GM19023 (cell line): ENCODE measurements at regions not wholly inside any gene's neighbourhood (a gene's known extent, or its start where the extent isn't known, plus 50 kb on each side); places are given as distances from the start of the nearest gene placed in this dataset.

Experiments used
- ATAC-seq: cut with Tn5 transposase; IDR thresholded peaks from one replicate; pipeline ENCODE4 v1.9.1; 2021; ENCODE audit warnings: mild to moderate bottlenecking, moderate library complexity; ENCODE audit not compliant: unreplicated experiment

DNA sequence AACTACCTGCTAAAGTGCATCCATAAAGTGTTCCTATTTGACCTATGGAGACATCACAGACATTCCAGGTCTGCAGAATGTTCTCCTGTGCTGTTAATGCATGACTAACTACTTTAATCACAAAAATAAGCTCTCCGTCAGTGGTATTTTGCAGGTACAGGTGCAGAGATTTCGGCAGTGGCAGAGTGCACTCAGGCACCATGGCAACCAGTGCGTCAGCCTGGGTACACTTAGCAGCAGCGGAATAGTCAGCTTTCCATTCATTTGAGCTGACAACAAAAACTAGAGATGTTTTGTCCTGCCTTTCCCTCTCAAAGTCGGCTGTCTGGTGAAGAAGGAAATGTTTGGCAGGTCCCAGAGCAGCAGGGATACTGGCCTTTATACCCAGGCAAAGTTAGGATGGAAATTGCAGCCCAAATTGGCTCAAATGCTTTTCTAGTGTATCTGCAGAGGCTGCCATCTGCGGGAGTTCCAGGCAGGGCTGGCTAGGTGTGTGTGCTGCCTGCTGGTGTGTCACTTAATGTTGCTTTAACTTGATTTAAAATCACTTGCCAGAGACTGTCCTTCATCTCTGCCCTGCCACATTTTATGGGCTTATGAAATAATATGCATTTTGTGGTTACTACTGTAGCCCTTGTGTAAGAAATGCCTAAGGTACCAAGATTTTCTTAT is 195.8 kb downstream of the RAP2A start:
- ATAC-seq: no peak

DNA sequence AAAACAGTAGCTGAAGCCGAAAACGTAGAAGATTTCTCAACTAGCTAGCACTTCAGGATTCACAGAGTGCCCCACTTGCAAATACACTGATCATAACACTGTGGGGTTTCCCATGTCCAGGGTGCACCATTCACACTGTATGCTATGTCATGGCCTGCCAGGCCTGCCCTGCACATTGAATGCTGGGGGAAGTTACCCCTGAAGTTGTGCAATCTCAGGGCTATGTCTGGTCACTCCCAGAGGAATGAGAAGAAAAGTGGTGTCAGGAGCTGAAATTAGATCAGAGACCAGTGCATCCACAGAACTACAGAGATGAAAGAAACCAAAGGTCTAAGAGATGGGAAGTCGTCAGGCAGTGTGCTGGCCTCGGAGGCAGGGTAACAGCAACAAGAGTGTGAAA is 196.8 kb downstream of the RAP2A start:
- no peak for ATAC-seq

DNA sequence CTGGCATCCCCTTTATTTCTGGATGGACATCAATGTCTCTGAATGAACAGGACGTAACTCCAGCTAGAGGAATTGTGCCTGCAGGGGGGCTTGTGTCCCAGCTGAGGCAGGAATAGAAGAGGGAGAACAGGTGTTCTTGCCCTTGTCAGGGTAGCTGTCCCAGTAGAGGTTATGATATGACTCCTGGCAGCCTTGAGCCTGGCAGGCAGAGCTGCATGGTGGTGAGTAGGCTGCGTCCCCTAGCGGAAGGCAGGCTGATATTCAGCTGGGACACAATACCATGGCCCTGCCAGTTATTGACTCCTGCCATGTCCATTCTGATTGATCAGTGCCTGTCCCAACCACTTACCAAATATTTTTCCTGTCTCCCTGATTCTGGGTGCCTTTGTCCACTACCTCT is 197.2 kb downstream of the RAP2A start:
- ATAC-seq: no peak

DNA sequence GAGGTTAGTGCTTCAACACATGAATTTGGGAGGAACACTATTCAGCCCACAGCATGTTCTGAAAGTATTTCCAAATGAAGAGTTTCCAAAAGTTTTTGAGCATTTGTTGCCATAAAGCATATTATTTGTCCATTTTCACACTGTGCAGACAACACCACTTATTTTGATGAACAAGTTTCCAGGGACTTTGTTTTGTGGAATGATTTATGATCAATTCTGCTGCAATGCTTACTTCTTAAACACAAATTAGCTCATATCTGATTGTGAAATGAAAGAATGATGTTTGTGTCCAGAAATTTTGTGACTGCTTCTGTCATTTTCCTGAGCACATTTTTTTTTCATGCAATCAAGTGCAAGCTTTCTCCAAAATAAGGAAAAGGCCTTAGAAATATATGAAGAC is 205.3 kb downstream of the RAP2A start:
- ATAC-seq: no peak

DNA sequence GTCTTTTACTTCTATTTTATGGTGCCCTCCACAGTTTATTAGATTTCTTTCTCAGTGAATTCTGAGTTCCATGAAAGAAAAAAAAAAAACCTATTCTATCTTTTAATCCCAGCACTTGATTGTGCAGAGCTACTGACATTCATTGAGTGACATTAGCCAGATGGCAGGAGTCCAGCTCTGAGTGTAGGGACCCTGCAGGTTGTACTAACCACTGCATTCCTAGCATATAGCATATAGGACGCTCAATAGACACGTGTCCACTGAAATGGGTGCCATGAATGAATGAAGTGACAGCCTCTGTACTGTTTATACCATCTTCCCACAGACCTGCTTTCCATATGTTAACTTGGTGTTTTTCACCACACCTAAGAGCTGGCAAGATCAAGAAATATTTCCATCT is 206.3 kb downstream of the RAP2A start:
- no peak for ATAC-seq

DNA sequence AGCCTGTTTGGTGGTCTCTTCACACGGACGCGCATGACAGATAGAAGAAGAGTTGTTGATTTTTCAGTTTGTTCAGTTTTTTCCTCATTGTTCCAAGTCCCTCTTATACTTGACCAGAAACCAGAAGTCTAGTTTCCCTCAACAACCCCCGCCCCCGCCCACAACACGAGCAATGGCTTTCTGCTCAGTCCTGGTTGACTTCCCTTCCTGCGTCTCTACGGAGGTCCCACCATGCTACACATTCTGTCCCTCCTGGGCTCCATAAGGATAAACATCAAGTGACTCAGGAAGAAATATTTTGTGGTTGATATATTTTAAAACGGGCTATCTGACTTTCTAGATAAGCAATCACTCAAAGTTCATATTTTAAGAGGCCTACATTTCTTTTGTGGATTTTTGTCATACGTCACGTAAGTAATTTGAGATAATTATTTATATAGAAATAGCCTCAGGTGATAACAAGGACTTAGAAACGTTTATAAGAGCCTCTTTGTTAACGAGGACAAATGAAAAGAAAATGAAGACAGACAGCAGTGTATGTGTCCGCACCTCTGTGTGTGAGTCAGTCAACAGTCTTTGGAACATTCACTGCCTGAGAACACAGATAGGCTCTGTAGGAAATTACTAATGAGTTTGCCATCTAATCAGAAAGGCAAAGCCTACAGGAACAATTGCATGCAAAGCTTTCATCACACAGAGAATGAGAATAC is 214.4 kb downstream of the RAP2A start:
- no peak for ATAC-seq

DNA sequence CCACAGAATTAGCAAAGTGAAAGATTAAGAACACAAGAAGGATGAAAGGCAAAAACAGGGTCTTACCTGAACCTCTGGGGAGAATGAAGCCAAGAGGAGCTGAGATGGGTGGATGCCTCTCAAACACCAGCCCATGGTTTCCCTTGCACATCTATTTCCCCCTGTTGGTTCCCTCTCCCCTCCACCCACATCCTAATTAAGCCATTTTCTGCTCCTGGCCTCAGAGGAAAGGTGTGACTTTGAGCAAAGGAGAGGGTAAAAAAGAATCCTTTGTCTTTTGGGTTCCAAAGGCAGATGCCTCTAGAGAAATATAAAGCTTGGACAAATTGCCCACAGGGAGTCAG is 214.9 kb downstream of the RAP2A start:
- ATAC-seq: no peak

DNA sequence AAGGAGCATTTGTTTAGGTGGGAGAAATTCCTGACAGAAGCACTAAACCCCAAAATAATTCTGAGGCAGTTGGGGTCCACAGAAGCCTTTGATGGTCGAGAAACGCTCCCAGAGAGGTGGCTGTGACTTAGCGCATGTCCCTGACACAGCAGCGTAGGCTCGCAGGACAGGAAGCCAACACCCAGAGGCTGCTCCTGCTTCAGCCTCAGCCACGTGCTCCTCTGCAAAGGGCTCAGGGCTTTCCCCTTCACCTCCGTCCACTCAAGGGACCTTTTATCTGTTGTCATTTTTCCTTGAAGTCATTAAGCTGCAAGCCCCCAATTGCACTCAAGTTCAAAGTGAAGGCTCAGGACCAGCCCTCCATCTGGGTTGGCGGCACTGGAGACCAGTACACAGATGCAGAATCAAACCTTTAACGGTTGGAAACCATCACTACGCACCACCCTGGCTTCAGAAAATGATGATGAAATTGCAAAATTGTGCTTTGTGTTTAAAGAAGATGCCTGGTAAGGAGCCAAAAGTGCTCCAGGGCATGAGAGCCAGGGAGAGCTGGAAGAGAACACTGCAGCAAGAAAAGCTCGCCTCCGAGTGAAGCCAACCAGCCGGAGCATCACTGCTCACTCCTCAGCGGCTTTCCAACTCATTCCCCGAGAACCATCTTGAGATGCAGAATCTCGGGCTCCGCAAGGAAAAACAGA is 219.6 kb downstream of the RAP2A start:
- no peak for ATAC-seq

DNA sequence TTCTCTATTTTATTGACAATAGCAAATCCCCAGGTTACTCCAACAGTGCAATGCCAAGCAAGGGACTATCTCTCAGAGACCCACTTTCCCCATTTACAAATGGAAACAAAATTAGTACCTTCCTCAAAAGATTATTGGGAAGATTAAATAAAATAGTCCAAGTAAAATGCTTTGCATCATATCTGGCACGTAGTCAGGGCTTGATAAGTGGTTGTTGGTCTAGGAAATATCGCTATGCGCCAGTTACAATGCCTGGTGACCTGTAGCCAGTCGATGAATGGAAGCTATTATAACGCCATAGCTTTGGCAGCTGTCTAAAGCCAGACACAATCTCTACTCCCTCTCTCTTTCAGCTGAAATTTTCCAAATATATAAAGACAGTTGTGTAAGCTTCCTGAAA is 220.3 kb downstream of the RAP2A start:
- no peak for ATAC-seq

DNA sequence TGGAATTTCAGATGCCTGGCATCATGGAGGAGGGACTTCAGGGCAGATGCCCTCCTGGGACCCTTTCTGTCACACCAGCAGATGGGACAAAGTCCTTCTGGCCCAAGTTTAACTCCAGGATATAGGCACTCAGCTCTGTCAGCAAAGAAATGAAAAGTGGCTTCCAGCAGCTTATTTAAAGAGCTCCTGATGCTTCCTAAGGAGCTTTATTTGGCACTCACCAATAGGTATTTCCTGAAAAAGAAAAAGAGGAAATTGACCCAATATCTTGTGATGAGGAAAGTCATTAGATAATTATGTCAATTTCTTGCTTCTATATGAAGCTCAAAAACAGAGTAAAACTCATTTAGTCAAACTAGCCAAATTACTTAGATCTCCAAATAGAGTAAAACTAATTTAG is 224.6 kb downstream of the RAP2A start:
- no peak for ATAC-seq

DNA sequence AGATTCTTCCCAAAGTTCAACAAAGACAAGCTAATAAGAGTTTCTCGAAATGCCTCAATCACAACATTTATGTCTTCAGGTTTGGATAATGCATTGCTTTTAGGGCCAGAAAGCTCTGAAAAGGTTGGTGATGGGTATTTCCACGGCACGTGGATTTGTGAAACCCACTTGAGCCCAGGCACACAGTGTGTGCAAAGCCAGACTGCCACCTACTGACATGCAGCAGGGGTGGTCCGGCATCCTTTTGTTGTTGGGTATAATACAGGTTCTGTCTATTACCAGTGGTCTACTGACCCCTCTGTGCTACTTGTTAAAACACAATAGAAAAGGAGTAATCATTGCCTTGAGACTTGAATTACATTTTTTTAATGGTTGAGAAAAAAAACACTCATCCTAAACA is 225.6 kb downstream of the RAP2A start:
- no peak for ATAC-seq

DNA sequence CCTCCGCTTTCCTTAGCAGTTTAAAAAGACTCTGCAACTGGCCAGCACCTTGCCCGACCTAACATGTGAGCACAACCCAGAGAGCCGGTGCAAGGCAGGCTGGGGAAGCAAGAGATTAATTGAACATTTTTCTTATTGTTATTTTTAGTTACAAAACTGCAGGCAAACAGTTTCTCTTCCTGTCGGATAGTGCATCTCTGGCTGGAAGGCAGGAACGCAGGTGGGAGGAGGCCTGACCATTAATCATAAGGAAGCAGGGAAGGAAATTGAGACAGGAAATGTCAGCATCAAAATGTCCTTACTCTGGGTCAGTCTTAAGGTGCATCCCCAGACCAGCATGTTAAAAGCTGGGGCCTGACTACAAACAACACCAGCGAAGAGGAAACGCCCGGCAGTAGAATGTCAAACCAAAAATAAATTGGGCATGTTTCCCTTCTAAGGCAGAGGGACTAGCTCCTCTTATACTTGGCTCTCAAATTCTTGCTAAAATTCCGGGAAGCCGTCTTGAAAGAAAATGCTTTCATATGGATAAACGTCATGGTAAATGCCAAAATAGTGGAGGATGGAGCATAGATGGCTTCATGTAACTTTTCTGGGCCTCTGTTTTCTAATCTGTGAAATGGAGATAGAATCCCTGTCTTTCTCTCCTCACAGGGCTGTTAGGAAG is 226.8 kb downstream of the RAP2A start:
- ATAC-seq: no peak

DNA sequence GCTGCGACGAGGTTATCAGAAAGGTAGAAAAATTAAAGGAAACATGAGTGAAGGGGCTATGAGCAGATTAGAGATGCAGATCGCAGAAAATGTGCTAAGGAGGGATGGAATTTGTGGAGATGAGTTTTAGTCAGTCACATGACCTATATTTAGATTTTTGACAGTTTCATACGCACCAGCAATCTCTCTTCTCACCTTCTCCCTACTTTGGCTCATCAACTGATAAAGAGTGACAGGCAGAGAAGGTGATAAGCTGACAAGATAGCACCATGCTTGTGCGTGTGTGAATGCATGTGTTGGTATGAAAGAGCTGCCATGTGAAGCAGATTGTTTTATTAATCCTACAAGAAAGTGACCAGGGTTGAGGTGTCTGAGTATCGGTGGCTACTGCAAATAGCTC is 252.6 kb downstream of the RAP2A start:
- no peak for ATAC-seq

DNA sequence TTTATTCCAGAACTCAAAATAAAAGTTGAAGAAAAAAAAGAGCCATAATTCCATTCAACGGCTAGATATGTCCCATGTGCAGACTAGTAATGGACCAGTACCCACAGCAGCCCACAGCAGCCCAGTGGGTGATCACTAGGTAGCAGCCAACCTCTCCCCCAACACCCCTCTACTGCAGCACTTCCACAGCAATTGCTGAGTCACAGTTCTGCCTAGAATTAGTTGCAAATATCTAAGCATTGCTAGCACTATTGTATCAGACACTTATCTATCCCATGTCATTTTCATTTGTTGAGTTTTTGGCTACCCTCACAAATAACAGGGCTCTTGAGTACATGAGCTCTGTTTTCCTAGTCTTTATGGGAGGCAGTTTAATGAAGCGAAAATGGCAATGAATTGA is 258.7 kb downstream of the RAP2A start:
- no peak for ATAC-seq

DNA sequence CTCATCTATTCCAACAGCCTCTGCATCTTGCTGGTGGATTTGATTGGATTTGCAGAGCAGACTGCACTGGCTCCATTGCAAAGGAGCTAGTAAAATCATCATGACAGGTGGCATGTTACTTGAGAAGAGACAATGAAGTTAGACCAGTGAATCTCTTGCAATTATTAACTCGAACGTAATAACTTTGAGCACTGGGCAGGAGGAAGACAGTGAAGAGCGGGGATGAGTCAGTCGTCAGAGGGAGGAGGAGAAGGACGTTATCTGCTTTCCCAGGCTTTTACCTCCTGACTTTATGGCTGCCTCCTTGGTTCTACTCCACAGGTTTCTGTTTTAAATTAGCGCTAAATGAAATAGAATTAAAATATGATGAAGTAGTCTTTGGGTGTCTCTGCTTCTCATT is 257.8 kb upstream of the IPO5 start:
- no peak for ATAC-seq

DNA sequence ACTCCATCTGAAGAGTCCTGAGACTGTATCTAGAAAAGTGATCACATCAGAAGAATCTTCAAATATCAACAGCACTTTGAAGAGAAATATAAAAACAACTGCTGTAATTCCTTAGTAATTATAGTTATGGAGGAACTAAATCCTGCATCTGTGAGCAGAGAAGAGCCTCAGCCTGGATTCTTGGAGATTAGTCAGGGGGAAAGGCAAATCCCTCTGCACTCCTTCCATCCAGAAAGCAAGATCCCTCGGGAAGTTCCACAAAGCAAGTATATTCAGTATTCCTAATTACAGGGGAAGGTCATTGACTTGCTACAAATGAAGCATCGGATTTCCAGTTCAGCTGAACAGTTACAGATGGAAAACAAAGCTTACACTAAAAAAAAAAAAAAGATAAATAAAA is 256.6 kb upstream of the IPO5 start:
- no peak for ATAC-seq

DNA sequence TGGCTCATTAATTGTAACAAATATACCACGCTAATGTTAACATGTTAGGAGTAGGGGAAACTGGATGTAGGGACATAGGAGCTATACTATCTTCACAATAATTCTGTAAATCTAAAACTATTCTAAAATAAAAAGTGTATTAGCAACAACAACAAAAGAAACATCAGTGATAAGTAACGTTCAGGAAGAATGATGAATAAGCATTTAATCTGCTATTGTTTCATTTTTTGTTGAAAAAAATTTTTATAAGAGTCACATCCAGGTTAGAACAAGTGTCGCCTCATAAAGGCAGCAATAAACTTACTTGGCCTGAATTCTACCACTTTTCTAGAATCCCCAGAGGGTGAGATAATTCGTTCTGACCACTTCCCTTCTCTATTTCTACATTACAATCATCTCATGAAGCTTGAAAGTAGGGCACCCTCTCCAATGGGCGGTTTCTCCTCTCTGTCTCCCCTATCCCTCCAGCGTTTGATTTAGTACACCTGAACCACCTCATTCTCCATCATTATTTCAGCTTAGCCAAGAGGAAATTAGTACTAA is 253.1 kb upstream of the IPO5 start:
- ATAC-seq: no peak

DNA sequence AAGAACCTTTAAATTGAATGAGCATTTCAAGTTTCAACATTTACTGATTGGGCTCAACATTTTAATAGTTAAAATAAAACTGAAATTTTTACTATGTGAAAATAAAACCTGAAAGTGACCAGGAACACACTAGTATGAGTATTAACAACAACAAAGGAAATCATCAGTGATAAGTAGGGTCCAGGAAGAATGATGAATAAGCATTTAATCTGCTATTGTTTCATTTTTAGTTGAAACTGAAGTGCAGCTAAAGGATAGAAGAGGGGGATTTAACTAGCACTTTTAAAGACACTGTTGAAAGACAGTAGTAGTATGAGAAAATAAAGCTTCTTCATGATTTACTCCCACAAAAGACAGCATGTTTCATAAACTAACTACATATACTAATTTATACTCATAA is 250.9 kb upstream of the IPO5 start:
- no peak for ATAC-seq

DNA sequence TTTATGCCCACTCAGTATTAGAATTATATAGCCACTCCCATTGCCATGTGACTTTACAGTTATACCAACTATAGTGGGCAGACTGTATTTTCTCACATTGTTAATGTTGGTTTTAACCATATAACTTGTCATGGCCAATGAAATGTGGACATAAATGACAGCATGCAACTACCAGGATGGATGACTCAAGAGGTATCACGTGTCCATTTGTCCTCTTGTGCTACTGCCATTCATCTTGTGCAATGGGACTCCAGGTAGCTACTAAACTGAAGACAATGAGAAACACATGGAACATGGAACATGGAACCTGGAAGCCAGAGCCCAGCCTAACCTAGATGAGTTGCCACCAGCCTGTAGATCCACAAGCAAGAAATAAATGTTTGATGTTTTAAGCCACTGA is 242.7 kb upstream of the IPO5 start:
- no peak for ATAC-seq

DNA sequence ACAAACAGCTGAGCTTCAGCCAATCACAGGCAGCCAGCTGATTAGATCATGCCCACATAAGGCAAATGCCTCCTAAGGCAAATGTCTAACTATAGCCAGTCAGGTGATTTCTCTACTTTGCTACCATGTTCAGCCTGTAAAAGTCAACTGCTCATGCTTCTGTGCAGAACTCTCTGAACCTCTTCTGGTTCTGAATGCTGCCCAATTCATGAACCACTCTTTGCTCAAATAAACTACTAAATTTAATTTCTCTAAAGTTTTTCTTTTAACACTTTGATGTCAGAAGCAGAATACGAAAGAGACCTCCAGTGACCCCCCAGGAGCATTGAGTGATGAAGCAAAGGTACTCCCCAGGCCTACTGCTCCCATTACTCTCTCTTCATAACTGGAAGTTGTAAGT is 240.7 kb upstream of the IPO5 start:
- ATAC-seq: no peak

DNA sequence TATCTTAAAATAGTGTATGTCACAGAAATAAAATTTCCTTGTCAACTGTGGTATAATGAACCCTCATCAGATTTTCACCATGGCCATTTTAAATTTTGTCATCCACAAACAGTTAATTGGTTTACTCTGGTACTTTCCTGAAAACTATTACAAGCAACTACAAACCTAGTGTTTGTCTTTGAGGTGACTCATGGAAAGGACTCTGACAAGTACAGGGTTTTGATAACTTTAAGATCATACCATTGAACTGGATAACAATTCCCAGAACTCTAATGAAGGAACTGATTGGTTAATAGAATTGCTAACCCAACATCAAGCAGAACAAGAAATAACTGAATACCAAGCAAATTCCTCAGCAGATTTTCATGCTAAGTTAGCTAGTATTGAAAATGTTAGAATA is 237.7 kb upstream of the IPO5 start:
- ATAC-seq: no peak

DNA sequence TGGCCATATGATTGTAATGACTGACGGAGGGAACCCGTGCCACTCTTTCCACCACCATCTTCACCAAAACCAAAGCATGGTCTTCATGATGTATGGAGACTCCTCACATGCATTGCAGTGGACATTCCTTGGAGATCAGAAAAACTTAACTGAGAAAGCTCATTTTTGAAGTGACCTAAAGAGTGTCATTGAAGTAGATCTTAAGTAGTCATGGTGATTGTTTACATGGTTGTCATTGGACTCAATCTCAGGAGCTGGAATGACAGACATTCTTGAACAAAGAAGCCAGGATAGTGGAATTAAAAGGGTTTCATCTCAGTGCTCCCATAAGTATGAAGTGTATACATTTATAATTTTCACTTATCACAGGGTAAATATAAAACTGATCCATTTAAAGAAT is 236.7 kb upstream of the IPO5 start:
- ATAC-seq: no peak
